GM18873 (cell line): ENCODE measurements at regions not wholly inside any gene's neighbourhood (a gene's known extent, or its start where the extent isn't known, plus 50 kb on each side); places are given as distances from the start of the nearest gene placed in this dataset.
"Not testable (repeated sequence)": the region's sequence is repeated elsewhere in the genome, so short reads cannot be mapped to it uniquely, and the experiment has no call there.

Experiments used
- ATAC-seq: cut with Tn5 transposase; IDR thresholded peaks from one replicate; pipeline ENCODE4 v1.9.1; 2021; ENCODE audit warnings: mild to moderate bottlenecking, moderate library complexity, moderate number of reproducible peaks; ENCODE audit not compliant: unreplicated experiment, low FRiP score

DNA sequence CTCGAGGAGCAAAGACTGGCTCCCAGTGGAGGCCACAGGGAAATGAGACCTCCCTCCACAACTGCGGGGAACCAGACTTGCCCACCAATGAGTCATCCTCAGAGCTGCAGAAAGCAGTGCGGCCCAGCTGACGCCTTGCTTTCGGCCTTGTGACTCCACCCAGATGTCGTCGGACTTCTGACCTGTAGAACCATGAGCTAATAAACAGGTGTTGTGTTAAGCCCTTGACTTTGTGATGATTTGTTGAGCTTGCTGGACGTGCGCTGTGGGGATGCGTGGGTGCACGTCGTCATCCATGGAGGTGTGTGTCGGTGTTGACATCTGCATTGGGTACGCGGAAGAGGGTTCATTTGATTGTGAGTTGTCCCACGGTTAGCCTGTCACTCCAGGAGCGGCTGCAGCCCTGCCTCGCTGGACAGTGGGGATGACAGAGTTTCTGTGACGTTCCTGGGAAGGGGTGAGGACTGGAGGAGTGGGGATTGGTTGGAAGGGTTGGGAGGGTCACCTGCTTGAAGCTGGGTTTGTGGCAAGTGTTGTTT is 154.1 kb downstream of the SH3BP4 start:
- no peak for ATAC-seq

DNA sequence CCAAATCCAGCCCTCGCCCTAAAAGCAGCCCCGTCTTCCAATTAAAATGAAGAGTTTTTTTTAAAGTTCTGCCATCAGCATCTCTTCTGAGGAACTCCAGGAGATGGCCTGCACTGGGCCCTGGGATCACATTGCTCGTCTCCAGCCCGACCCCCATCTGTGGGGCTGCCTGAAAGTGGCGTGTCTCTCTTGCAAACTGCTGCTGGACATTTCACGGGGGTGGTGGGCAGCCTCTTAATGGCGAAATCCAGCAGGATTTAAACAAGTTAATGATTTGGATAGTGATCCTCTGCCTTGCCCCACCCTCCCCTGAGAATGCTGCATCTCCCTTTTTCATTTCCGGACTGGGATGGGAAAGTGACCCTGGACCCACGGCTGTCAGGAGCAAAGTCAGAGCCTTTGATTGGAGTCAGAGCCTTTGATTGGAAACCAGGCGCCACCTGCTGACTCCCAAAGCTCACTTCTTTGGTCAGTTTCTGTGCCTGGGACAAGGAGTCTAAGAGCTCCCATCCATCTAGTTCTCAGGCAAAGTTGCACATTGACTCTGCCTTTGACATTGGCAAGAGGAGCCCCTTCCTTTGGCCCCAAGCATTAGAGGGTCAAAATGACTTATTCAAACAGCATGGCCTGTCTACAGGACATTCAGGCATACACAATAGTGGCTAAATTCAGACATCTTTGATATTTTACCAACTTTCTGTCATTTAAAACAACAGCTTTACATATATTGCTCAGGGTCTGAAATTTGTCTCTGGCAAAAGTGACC is 155.2 kb downstream of the SH3BP4 start:
- no peak for ATAC-seq

DNA sequence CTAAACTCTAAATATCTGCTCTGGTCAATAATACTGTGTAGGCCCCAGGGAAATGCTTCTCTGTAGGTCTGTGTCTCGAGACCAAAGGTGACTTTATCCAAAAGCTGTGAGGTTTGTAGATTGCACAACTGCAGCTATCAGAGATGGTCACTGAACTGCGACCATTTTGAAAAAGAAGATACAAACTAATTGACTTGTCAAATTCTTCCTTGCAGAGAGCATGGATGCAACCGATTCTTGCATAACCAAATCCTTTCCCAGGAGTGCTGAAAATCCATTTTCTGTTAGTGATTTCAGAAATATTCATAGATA is 155.8 kb downstream of the SH3BP4 start:
- no peak for ATAC-seq

DNA sequence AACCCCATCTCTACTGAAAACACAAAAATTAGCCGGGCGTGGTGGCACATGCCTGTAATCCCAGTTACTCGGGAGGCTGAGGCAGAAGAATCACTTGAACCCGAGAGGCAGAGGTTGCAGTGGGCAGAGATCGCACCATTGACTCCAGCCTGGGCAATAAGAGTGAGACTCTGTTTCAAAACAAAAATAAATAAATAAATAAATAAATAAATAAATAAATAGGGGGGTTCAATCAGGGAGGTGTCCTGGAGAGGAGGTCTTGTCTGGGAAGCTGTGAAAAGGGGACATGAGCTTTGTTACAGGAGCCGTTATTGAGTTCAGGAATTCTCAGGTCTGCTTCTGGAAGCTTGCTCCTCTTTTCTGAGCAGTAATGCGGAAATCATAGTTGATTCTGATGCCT is 157.7 kb downstream of the SH3BP4 start:
- ATAC-seq, result not testable (repeated sequence)

DNA sequence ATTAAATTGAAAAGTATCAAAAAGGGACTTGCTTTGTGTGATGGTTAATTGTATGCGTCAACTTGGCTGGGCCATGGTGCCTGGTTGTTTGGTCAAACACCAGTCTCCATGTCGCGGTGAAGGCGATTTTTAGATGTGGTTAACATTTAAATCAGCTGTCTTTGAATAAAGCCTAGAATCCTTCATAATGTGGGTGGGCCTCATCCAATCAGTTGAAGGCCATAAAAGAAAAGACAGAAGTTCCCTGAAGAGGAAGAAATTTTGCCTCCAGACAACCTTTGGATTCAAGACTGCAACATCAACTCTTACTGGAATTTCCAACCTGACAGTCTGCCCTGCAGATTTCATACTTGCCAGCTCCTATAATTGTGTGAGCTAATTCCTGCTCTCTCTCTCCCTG is 160.5 kb downstream of the SH3BP4 start:
- ATAC-seq, result no peak

DNA sequence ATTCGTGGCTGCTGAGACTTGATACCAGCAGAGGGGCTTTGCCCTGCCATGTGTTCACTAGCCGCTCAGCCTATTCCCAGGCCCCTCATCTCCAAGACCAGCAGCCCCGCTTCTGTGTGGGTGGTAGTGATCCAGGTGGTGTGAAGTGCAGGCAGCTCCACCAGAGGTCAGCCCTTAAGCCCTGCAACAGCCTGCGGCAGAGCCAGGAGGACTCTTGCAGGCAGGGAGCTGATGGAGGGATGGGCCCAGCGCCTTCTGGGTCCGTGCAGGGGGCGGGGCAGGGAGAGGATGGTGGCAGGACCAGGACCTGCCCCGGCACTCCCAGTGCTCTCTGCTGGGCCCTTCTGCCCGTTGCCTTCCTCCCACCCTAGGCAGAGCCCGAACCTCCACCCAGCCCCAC is 162.0 kb downstream of the SH3BP4 start:
- ATAC-seq, result no peak

DNA sequence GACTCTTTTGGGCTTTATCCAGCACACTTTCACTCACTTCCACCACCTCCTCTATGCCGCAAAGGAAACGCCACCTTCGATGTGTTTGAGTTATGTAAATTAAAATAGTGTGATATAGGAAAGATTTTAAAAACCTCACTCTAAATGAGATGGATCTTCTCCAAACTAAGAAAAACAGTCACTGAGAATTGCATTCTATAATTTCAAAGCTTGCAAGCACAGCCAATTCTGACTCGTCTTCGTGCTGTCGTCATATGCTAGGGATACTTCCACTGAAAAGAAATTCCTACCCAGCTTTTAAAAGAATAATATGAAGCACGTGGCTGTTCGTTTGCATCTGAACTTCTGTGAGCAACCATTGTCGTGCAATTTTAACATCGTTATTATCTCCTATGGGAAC is 162.5 kb downstream of the SH3BP4 start:
- ATAC-seq, result no peak

DNA sequence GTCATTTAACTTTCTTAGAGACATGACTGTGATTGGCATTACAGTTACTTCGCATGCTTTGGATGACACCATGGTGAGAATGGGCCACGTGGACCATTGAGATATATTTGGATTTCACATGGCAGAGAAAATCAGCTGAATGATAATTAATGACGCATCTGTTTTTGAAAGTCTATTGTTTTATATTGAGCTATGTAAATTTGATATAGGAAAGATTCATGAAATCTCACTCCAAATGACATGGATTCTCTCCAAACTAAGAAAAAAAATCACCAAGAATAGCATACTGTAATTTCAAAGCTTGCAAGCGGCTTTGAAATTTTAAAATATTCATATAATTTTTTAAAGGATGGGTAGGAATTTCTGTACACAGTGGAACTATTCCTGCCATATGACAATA is 163.7 kb downstream of the SH3BP4 start:
- no peak for ATAC-seq

DNA sequence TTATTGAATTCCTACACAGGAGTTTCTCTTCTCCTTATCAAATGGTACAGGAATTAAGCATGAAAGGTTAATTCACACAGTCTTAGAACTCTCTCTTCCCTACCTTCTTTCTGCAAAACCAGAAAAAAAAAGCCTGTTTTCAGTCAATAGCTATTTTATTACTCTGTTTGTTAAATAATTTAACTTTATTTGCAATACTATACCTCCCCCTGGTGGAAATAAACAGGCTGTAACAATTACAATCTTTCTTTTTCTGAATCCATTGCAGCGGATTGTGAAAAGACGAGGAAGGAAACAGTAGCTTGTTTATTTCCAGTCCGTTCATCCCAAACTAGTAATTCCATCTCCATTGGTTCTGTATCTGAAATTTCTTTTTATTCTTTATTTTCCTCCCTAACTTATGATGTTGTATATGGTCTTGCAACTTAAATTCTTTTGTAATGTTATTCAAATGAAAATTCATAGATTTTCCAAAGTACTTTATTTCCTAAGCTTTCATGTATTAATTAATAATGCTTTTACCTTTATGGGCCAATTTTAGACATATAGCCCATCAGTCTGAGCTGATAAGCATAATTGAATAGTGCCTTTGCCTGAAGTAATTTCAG is 165.2 kb downstream of the SH3BP4 start:
- no peak for ATAC-seq

DNA sequence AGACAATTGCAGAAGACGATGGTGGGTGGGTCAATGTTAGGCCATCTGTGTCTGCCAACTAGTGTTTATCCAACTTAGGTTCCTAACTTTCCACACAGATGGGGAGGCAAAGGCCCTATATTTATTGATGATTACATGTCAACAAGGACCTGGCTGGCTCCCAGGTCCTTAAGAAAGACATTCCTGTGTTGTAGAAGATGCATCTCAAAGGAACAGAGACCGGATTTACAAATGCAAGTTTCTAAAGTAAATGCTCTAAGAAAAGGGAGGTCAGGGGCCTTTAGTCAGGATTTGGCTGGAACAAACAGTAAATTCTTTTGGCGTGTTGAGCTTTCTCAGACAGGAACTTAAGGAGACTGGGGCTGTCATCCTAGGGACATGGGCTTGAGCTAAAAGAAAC is 175.0 kb downstream of the SH3BP4 start:
- no peak for ATAC-seq

DNA sequence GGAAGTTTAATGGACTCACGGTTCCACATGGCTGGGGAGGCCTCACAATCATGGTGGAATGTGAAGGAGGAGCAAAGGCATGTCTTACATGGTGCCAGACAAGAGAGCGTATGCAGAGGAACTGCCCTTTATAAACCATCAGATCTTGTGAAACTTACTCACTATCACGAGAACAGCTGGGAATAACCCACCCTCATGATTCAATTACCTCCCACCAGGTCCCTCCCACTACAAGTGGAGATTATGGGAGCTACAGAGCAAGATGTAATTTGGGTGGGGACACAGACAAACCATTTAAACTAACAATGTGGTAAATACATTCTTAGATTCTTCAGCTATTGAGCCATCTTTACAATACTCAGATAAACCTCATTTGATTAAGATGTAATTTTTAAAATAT is 176.1 kb downstream of the SH3BP4 start:
- no peak for ATAC-seq

DNA sequence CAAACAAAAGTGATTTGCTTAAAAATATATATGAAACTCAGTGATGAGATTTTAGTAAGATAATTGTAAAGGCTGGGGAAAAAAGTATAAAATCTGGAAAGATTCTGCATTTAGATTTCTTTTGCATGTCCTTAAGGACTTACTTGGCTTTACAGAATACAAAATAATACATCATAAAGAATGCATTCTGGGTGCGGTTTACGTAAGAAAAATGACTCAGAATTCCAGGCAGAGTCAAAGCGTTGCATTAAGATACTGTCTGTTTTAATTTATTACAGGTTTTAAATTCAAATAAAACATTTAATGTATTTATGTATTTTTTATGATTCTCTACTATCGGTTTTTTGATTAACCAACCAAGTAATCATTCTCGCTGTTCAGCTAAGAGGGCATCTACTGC is 178.0 kb downstream of the SH3BP4 start:
- ATAC-seq, result no peak

DNA sequence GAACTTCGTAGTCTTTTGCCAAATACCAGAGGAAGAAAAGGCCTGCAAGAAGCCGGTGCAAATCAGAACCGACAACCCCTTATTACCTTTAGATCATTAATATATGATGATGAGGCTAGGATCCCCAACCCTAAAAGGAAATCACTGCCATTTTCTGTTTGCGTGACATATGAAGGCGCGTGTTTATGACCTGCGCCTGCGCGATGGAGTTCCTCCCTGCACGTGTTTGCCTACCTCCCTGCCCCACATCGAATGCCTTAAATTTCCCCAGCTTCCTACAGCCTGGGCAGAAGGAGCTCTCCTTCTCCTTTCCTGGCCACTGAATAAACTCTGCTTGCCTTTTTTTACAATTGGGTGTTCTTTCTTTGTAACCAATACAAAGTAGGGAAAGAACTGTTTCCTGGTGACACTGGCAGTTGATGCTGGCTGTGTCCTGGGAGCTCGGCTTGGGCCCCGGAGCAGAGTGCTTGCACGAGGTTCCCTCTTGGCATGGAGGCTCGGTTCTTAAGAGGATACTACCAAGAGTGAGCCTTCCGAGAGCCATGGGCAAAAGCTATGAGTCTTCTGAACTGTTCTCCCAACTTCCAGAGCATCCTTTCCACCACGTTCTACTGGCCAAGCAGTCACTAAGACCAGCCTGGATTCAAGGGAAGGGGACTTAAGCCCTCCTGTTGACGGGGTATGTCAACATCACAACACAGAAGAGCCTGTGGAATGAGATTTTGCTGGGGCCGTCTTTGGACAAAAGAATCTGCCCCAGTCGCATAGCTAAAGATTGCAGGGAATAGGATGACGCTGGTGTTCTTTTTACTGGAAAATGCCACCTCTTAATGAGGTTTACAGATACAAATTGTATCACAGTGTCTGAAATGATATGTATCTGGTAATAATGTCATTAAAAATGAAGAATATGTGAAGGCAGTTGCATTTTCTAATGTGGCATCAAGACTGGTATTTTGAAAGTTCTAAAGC is 179.8 kb downstream of the SH3BP4 start:
- ATAC-seq, result no peak

DNA sequence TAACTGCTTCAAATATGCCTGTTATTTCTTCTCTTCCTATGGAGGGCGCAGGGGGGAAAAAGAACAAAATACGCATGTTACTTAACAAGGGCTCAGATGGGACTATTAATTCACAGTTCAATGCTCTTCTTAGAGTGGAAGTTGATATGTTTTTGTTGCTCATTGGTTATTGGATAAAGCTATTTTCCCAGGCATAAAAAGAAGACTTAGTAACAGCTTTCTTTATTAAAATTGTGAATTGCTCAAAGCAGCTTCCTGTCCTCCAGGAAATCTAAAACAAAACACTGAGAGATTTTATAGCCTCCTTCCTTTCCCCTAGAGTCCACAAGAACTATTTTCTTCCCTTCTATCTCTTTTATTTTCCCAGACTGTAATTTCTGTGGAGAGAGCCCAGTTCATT is 180.8 kb downstream of the SH3BP4 start:
- ATAC-seq, result no peak

DNA sequence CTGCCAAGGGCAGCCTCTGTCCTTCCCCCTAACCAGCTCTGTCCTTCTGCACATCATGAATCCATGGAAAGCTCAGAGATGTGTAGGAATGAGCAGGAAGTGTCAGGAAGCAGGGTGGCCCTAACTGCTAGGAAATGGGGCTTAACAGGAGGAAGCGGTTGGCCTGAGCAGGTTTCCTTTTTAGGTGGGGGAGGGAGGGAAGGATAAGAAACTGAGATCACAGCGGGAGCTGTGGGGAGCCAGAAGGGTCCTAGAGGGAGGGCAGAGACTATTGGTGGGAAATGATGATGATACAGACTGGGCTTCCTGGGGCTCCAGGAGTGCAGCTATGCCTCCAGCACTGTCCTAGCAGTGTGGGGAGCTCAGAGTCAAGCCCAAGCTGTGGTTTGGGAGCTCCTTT is 182.0 kb downstream of the SH3BP4 start:
- no peak for ATAC-seq

DNA sequence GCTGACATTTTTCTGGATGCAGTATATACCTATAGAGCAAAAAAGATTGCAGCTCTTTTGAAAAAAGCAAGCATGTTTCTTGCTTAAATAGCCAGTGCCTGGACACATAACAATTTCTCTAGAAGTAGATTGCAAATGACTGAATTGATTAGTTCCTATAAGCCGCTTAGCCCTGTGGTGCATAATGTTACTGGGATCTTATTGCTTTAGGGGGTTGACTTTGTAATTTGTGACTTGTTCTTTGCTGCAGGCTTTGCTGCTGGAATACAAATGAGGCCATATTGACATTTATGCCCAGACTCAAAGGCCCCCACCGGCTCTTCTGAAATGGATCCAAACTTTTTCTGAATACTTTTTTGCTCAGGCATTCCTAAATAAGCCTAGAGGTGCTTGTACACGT is 182.6 kb downstream of the SH3BP4 start:
- ATAC-seq, result no peak

DNA sequence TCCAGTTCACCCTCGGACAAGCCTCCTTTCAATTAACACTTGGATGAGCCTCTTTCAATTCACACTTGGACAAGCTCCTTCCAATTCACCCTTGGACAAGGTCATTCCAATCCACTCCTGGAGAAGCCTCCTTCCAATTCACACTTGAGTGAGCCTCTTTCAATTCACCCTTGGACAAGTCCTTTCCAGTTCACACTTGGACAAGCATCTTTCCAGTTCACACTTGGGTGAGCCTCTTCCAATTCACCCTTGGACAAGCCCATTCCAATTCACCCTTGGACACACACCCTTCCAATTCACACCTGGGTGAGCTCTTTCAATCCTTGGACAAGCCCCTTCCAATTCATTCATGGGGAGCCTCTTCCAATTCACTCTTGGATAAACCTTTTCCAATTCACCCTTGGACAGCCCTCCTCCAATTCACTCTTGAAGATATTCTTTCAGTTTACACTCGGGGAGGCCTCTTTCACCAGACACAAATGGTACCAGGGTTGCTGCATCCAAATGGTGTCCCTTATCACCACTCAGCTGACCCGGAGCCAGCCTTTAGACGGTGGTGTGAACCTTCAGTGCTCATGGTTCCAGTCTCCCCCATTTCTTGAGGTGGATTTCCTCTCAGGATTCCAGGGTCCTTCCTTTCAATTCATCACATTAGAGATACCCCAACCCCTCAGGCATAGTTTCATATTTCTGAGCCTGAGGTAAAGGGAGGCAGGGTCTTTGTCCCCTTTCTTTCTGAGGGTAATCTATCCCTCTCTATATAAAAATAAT is 183.6 kb downstream of the SH3BP4 start:
- no peak for ATAC-seq

DNA sequence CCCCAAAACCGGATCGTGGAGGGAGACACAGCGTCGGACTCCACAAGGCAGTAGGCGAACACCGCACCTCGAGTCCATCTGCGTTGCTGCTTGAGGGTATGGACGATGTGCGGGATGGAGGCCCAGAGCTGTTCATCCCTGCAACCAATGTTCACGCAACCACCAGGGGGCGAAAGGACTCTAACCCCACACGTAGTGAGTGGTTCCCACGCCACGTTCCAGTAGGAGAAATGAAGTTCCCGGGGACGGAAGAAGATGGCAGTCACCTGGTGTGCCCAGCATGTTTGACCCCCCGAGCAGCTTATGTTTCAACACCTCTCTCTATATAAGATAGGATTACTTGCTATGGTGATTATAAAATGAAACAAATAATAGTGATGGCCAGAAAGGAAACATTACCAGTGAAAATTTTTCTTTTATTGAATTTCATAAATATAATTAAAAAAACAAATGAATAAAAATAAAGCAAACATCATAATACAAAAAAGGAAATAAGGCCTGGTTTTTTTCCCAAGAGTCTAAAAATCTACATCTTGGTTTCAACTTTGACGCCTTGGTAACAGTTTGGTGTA is 184.3 kb downstream of the SH3BP4 start:
- no peak for ATAC-seq

DNA sequence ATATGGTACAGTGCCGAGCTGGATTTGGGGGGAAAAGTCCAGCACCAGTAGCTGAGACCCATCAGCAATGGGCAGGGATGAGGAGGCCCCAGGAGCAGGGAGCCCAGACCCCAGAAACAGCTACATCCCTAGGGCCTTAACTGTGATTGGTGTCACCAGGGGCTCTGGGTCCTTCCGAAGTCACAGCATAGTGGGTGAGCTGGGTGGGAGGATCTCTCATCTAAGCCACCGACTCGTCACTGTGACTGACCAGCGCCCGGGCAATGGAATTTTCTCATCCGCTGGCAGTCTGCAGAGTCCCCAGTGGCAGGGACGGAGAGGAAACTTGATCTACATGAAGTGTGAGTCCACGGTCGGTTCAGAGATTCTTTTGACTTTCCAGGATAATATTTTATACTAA is 186.5 kb downstream of the SH3BP4 start:
- no peak for ATAC-seq
